Tibial artery (tissue), 4 donors: ENCODE measurements at regions not wholly inside any gene's neighbourhood (a gene's known extent, or its start where the extent isn't known, plus 50 kb on each side); places are given as distances from the start of the nearest gene placed in this dataset.

Source experiments
- DNase-seq, 2 donors: peaks; one replicate each; pipeline ENCODE4 v3.0.0-alpha.2; 2019
- H3K27ac ChIP-seq, 2 donors: fragments of 200-600 bp; sonication (generic) in 1 of 2; 1 replicate in 1 of 2; 2 replicates in 1 of 2; pipeline ENCODE4 v1.5.1; 2018 to 2019; ENCODE audit warnings: mild to moderate bottlenecking in 1 of 2
- H3K27me3 ChIP-seq, 2 donors: fragments of 200-600 bp; sonication (generic) in 1 of 2; one replicate each; pipeline versions ENCODE4 v1.5.1 to v1.6.0; 2016 to 2019
- H3K36me3 ChIP-seq, 3 donors: fragments of 200-600 bp; sonication (generic) in 2 of 3; one replicate each; pipeline ENCODE4 v1.5.1; 2016 to 2019; ENCODE audit warnings: mild to moderate bottlenecking in 2 of 3
- H3K4me1 ChIP-seq, 4 donors: fragments of 200-600 bp; sonication (generic) in 2 of 4; 1 replicate in 3 of 4; 2 replicates in 1 of 4; pipeline ENCODE4 v1.5.1; 2016 to 2019
- H3K4me3 ChIP-seq, 2 donors: fragments of 200-600 bp; sonication (generic) in 1 of 2; 1 replicate in 1 of 2; 2 replicates in 1 of 2; pipeline ENCODE4 v1.5.1; 2018 to 2019; ENCODE audit warnings: mild to moderate bottlenecking in 2 of 2
- H3K9me3 ChIP-seq, 3 donors: fragments of 200-600 bp; sonication (generic) in 1 of 3; one replicate each; pipeline ENCODE4 v1.5.1; 2016 to 2019
- intact Hi-C: fragments of 100-400 bp; cut with DNase I; formaldehyde crosslinking; loops from one replicate; pipeline ENCODE4 v1.15.0; 2023; ENCODE audit warnings: low total_unique reads
- TF ChIP-seq, protein P1 (sequence below), 2 experiments: fragments of 200-600 bp in 1 of 2; fragments of 450-650 bp in 1 of 2; IDR thresholded peaks; one replicate each; pipeline ENCODE4 v1.5.1; 2017 to 2019; ENCODE audit warnings: antibody characterized with exemption in 2 of 2, mild to moderate bottlenecking in 1 of 2, moderate library complexity in 1 of 2

DNA sequence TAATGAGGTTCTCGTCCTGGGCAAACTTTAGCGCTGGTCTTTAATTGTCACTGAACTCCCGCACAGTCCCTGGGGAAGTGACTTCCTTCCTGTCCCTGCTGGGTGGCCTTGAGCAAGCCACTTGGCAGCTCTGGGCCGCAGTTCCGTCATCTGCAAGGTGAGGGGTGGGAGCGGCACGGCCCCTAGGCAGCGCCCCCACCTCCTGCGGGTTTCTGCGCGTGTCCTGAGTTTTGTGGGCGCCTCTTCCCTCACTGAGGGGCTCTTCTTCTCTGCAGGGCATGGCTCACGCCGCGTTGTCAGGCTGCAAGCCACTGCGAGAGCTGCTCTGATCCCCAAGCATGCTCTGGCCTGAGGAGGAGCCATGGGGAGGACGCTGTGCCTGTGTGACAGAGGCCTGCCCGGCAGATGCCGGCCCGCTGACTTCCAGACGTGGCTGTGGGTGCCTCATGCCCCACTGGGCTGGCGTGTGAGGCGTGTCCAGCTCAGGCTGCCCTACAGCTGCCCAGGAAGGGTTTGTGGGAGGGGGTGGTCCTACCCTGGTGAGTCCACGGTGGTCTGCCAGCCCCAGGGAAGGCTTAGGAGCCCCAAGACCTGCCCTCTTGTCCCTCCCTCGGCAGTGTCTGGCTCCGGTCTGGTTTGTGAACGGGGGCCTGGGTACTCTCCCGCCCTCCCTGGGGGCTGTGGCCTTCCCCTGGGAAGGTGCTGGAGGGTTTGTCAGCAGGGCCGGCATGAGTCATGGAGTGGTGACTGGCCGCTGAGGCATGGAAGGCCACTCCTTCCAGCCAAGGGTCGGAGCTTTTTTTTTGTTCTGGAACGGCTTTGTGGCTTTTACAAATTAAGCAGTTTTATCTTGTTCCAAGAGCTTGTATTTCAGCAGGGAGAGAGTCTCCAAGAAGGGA lies 182.0 kb downstream of the SEC14L1 start:
- Histone ChIP-seq H3K36me3 (peaks cover 0 to 4% (median 0%) of the 10 kb centered on the region in 3 donors), H3K9me3 (no peaks in the 10 kb centered on the region), H3K27me3 (no peaks in the 10 kb centered on the region), H3K27ac (peak overlapping the region; percentile 90 to 92), H3K4me3 (peak overlapping the region; percentile 58), H3K4me1 (peaks cover 24 to 76% (median 61%) of the 10 kb centered on the region in 4 donors)
- peak; percentile 95 to 98 for DNase-seq
- intact Hi-C loops: no loop called here
- TF ChIP-seq, protein P1, sequence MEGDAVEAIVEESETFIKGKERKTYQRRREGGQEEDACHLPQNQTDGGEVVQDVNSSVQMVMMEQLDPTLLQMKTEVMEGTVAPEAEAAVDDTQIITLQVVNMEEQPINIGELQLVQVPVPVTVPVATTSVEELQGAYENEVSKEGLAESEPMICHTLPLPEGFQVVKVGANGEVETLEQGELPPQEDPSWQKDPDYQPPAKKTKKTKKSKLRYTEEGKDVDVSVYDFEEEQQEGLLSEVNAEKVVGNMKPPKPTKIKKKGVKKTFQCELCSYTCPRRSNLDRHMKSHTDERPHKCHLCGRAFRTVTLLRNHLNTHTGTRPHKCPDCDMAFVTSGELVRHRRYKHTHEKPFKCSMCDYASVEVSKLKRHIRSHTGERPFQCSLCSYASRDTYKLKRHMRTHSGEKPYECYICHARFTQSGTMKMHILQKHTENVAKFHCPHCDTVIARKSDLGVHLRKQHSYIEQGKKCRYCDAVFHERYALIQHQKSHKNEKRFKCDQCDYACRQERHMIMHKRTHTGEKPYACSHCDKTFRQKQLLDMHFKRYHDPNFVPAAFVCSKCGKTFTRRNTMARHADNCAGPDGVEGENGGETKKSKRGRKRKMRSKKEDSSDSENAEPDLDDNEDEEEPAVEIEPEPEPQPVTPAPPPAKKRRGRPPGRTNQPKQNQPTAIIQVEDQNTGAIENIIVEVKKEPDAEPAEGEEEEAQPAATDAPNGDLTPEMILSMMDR (IDR thresholded peaks at IDR 0.05): no peak

DNA sequence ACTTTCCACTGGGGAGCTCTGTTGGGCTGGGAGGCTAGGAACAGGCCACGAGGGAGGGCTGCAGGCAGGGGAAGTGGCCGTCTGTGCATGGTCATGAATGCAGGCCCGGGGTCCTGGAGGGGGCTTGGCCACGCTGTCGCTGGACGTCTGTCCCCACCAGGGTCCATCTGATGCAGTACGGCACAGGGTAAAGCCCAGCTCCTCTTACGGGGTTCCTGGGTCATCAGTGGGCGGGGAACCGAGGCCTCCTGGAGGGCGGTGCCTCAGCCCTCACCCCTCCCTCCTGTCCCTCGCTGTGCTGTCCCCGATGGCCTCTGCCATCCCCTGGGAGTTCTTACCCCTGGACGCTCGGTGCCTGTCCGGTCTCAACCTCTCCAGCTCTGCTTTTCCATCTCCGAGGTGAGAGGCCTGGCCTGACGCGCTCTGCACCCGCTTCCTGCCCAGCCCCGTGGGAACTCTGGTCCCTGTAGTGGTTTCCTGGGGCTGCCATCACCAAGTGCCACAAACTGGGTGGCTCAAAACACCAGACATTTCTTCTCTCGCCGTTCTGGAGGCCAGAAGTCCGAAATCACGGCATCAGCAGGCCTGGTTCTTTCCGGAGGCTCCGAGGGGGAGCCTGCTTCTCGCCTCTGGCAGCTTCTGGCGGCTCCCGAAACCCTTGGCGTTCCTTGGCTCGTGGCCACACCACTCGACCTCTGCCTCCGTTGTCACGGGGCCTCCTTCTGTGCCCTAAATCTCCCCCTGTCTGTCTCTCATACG lies 182.8 kb downstream of the SEC14L1 start:
- H3K9me3 ChIP-seq: no peaks in the 10 kb centered on the region
- H3K27me3 ChIP-seq: no peaks in the 10 kb centered on the region
- DNase-seq: peak in 1 of 2 donors; percentile 88
- TF ChIP-seq, protein P1 (IDR thresholded peaks at IDR 0.05): no peak
- intact Hi-C loops: no loop called here
- peaks cover 24 to 73% (median 58%) of the 10 kb centered on the region in 4 donors for H3K4me1 ChIP-seq
- H3K4me3 ChIP-seq: peak overlapping the region; percentile 23 to 58
- peak overlapping the region; percentile 90 to 92 for H3K27ac ChIP-seq
- peaks cover 0 to 4% (median 0%) of the 10 kb centered on the region in 3 donors for H3K36me3 ChIP-seq

DNA sequence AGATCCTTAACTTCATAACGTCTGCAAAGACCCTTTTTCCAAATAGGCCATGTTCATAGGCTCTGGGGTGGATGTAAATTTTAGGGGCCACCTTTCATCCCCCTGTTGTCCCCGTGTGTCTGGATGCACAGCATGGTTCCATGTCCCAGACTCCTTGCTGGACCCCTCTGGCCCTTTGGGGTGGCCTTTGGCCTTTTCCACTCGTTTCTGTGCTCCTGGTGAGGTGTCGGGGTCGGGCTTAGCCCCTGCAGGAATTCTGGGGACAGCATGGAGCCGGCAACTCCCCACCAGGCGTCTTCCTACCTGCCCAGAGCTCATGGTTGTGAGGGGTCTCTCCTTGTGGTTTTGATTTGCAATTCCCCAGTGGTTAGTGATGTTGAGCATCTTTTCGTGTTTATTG lies 183.5 kb downstream of the SEC14L1 start:
- Histone ChIP-seq H3K36me3 (peaks cover 0 to 4% (median 0%) of the 10 kb centered on the region in 3 donors), H3K4me3 (no peak overlapping the region), H3K27me3 (no peaks in the 10 kb centered on the region), H3K27ac (peak overlapping the region; percentile 90 to 92), H3K9me3 (no peaks in the 10 kb centered on the region), H3K4me1 (peaks cover 24 to 67% (median 53%) of the 10 kb centered on the region in 4 donors)
- intact Hi-C loops: no loop called here
- TF ChIP-seq, protein P1 (IDR thresholded peaks at IDR 0.05): no peak
- DNase-seq: peak in 1 of 2 donors; percentile 67

DNA sequence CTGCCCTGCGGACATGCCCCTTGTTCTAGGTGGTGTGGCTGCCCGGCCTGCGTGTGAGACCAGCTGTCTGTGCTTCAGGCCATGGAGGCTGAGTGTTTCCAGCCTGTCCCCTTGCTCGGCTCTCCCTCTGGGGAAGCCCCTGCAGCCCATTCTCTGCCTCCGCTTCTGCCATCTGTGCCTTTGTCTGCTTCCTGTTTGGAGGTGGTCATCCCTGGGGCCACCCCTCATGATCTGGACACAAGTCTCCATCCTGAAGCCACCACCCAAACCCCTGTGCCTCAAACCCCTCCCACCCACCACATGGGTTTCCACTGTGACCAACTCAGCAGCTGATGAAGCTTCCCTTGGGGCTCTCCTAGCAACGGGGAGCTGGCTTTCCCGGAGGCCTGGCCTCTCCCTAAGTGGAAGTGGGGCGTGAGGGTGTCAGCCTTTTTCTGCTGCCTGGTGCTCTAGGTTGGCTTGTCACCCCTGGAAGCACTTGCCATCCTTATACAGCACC lies 184.9 kb downstream of the SEC14L1 start:
- no peaks in the 10 kb centered on the region for H3K9me3 ChIP-seq
- peaks cover 24 to 63% (median 48%) of the 10 kb centered on the region in 4 donors for H3K4me1 ChIP-seq
- no peaks in the 10 kb centered on the region for H3K27me3 ChIP-seq
- TF ChIP-seq, protein P1 (IDR thresholded peaks at IDR 0.05): no peak
- intact Hi-C loops: loop anchor here (5.0 kb wide), 2 partner anchors 42 to 102 kb away; no protein-coding TSS in a partner anchor
- H3K27ac ChIP-seq: peak overlapping the region; percentile 90 to 92
- H3K4me3 ChIP-seq: no peak overlapping the region
- H3K36me3 ChIP-seq: peaks cover 0 to 4% (median 0%) of the 10 kb centered on the region in 3 donors
- DNase-seq: no peak

DNA sequence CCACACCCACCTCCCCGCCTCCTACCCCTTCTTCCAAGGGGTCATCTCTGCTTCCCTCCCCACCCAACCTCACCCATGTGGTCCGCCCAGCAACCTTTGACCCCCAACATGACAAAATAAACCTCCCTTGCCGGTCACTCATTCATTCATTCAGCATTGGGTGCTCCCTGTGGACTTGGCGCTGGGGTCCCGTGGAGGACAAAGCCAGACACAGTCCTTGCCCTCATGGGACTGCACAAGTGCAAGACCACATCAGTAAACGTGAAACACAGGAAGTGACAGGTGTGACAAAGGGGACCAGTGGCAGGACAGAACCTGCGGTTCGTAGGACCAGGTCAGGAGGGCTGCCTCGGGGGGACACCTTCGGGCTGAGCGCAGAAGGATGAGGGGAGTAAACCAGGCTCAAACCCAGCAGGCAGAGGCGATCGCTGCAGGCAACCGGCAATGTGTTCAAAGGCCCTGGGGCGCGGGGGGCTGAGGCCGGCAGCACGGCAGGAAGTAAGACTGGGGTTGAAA lies 185.4 kb downstream of the SEC14L1 start:
- Histone ChIP-seq H3K27me3 (no peaks in the 10 kb centered on the region), H3K27ac (peak overlapping the region; percentile 90 to 92), H3K4me3 (no peak overlapping the region), H3K4me1 (peaks cover 24 to 59% (median 45%) of the 10 kb centered on the region in 4 donors), H3K9me3 (no peaks in the 10 kb centered on the region), H3K36me3 (peaks cover 0 to 4% (median 0%) of the 10 kb centered on the region in 3 donors)
- TF ChIP-seq, protein P1 (IDR thresholded peaks at IDR 0.05): no peak
- peak in 1 of 2 donors; percentile 74 for DNase-seq
- intact Hi-C loops: loop anchor here (5.0 kb wide), 2 partner anchors 41 to 101 kb away; no protein-coding TSS in a partner anchor
